OCI-LY1 (cell line): ENCODE measurements at regions not wholly inside any gene's neighbourhood (a gene's known extent, or its start where the extent isn't known, plus 50 kb on each side); places are given as distances from the start of the nearest gene placed in this dataset.

Experiments
- CTCF ChIP-seq: fragments of 200-600 bp; sonication (generic), shearing (Covaris generic); IDR thresholded peaks from 2 replicates; pipeline ENCODE4 v1.5.1; 2017; ENCODE audit warnings: mild to moderate bottlenecking, antibody characterized with exemption, low read length, moderate library complexity, mixed read lengths
- EZH2 ChIP-seq: fragments of 200-600 bp; sonication (generic), shearing (Covaris generic); IDR thresholded peaks from 2 replicates; pipeline ENCODE4 v1.8.0; 2017; ENCODE audit warnings: borderline replicate concordance, mixed run types, mild to moderate bottlenecking, antibody characterized with exemption, low read length, moderate library complexity, mixed read lengths

GRCh38 chr2:104448661-104449440, 405.1 kb upstream of the POU3F3 start:
- TF ChIP-seq CTCF = no peak
- no peak for TF ChIP-seq EZH2
